ENCODE measurements at regions not wholly inside any gene's neighbourhood (a gene's known extent, or its start where the extent isn't known, plus 50 kb on each side); places are given as distances from the start of the nearest gene placed in this dataset.

- no peak for DNase-seq
Measured at GRCh38 chr9:515665-516064, 301.0 kb downstream of the DOCK8 start.

DNA sequence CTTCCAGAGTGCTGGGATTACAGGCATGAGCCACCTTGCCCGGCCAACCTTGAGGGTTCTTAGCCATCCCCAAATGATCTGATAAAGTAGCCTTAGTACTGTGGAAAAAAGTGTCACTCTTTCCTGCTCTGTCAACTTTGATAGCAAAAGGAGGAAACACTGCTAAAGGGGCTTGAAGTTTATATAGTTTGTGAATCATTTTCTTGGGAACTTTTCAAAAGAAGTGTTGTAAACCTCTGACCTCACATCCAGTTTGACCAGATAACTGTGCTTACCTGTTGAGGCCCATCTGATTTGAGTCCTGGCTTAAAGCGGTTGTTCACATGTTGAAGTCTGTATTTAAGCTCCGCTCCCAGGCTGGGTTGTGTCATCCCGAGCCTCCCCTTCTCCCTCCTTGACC, 303.3 kb downstream of the DOCK8 start:
- no peak for DNase-seq

GRCh38 chr9:518540-518939, 303.9 kb downstream of the DOCK8 start:
- no peak for DNase-seq

GRCh38 chr9:519579-519978, 304.9 kb downstream of the DOCK8 start:
- no peak for DNase-seq

DNA sequence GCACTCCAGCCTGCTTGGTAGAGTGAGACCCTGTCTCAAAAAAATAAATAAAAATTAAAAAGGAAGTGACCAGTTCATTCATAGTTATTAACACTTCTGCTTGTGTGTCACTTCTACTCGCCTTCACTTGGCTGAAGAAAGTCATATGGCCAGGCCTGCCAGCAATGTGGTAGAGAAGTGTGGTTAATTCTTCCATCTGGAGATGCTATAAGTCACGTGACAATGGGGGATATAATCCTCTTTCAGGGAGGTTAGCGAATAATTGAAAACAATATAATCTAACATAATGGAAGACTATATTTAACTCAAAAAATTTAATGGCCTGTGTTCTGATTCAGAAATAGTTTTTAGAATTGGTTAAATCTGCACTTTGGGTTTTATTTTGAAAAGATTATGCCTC, 305.6 kb downstream of the DOCK8 start:
- no peak for DNase-seq

GRCh38 chr9:522190-522589, 307.5 kb downstream of the DOCK8 start:
- DNase-seq = no peak

DNA sequence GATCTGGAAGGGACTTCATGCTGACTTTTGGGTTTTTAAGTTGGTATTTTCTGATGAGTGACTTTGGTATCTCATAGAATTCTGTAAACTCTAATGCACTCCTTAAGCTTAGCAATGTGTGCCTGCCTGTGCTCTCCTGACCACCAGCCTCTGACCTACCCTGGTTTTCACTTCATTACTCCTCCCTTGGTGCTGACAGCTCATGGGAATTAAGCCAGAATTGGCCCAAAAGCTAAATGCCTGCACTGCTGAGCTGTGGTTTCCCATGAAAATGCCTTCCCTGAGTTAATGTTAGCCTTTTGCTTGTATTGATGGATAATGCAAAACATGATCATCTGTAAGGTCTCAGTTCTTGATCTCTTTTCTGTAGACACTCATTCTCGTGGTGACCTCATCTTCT, 308.0 kb downstream of the DOCK8 start:
- no peak for DNase-seq

DNA sequence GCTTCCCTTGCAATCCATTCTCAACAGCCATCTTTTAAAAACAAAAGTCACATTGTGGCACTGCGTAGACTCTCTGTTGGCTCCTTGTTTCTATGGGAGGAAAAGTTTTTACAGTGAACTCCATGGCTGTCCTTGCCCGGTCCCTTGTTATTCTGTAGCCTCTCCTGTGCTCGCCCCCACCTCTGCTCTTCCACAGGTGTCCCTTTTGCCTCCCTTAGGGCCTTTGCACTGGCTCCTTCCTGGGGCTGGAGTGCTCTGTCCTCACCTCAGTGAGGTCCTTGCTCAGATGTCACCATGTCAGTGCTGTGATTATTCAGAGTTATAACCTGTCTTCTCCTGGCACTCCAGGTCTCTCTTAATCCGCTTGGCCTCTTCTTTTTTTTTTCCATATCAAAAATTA, 308.8 kb downstream of the DOCK8 start:
- DNase-seq = no peak

GRCh38 chr9:524008-524407, 309.3 kb downstream of the DOCK8 start:
- DNase-seq = no peak

- DNase-seq = no peak
Measured at GRCh38 chr9:526904-527591, 312.4 kb downstream of the DOCK8 start.

GRCh38 chr9:529731-530130, 311.8 kb upstream of the DMRT1 start:
- DNase-seq = no peak

GRCh38 chr9:530681-531080, 310.8 kb upstream of the DMRT1 start:
- DNase-seq = no peak

DNA sequence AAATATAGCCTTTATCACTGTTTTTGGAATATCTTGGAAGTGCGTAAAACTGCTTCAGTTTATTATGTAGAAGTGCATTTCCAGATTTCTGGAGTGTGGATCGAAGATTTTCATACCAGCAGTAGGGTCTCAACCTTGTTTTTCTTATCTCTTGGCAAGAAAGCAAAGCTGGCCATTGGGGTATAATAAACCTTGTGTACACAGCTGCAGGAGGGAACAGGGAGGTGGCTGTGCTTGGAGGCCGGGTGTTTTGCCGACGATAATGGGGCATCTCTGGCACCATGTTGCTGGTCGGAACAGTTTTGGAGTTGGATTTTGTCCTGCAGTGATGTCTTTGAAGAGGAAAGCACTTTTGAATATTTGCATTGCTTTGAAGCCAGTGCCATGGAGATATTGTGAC, 308.8 kb upstream of the DMRT1 start:
- DNase-seq = no peak

DNA sequence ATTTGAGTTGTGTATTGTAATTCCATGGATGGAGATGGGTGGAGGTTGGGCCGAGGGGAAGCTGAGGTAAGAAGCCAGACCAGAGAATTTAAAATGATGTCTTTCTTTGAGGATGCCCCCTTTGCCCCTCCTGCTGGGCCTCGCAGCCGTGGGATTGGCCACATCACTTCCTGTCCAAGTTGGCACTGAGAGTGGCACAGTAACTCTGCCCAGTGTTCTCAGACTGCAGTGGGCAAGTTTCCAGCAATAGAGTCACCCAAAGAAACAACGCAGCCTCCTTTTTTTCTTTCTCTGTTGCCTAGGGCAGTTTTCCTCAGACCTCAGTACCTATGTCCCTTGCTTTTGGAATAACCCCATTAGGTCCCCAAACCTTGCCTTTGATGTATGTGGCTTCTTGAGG, 306.6 kb upstream of the DMRT1 start:
- DNase-seq = no peak

DNA sequence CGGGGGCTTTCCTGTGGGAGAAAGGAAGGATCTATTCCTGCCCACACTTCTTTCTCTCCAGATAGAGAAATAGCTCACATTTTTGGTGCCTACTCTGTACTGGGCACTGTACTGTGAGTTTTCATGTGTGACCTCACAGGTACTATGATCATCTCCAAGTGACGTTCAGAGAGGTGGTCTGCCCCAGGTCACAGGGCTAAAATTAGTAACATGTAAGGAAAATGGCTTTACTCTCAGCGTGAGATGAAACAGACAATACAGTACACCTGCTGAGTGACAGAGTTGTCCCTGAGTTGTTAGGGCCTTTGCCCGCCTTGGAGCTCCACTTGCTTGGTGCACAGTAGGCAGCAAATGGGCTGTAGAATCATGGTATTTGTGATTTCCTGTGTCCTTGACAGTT, 306.1 kb upstream of the DMRT1 start:
- DNase-seq = no peak

DNA sequence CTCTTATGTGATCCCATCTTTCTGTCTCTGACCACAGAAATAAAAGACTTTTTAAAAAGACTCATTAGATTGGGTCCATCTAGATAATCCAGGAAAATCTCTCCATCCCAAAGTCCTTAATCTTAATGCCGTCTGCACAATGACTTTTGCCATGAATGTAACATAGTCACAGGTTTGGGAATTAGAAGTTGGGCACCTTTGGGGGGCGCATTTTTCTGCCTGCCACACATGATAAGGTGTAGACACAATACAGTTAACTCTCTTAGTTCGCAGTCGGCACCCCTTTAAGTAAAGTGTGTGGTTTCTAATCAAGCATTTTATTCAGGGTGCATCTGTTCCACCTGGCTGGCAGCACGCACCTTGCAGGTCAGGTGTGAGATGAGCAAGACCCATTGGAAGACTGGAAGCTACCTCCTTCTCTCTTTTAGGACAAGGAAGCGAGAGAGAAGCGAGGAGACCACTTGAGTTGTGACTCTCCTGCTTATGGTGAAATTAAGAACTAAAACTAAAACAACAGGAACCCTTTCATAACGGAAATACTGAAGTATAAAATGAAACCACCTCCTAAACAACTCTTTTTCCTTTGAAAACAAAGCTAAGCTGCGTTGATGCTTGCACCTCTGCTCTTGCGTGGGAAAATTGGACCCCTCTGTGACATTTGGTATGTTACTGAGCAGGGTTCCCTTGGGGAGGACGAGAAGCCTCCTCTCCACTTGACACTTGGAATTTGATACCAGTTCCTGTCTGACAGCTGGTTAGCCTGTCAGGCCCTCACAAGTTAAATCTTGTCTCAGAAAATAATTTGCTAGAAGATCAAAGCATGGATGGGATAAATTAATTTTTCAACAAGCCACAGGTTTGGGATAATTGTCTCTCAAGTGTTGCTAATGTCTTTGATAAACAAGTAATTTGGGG, 304.6 kb upstream of the DMRT1 start:
- DNase-seq = no peak

DNA sequence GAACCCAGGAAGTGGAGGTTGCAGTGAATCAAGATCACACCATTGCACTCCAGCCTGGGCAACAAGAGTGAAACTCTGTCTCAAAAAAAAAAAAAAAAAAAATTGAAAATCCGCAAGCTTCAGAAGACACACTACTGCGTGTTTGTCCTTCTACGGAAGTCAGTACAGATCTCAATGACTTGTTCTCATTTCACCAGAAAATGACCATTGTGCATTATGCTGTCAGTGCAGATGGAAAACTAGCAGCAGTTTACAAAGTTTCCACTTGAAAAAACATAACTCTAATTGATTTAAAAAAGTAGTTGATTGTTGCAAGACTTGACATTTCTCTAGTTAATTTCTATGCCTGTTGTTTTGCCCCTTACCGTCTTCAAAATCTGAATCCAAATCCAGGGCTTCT, 298.0 kb upstream of the DMRT1 start:
- DNase-seq = no peak

DNA sequence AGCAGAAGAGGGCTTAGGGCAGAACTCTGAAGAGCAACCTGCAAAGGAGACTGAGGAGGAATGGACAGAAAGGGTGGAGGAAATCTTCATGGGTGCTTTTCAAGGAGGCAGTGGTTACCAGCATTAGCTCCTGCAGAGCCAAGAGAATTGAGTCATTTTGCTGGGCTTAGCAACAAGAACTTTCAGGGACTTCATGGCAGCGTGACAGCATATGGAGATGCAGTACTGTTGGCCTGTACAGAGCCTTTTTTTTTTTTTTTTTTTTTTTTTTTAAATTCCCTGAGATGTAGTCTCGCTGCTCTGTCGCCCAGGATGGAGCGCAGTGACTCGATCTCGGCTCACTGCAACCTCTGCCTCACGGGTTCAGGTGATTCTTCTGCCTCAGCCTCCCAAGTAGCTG, 296.0 kb upstream of the DMRT1 start:
- DNase-seq = no peak

DNA sequence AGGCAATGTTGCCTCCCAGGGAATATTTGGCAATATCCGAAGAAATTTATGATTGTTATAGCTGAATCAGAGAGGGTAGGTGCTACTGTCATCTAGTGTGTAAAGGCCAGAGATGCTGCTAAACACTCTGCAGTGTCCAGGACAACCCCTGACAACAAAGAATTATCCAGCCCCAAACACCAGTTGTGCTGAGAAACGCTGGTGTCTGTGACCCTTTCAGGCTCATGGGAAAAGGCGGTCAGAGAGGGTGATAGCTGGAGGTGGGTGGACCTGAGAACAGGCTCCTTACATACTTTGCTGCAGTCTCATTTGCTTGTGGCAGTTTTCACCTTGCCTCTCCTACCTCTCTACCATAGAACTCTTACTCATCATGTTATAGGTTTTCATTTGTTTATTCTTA, 295.3 kb upstream of the DMRT1 start:
- no peak for DNase-seq

- no peak for DNase-seq
Measured at GRCh38 chr9:546797-547223, 294.7 kb upstream of the DMRT1 start.

- DNase-seq = no peak
Measured at GRCh38 chr9:547314-547713, 294.2 kb upstream of the DMRT1 start.

- no peak for DNase-seq
Measured at GRCh38 chr9:549455-549997, 292.0 kb upstream of the DMRT1 start.

DNA sequence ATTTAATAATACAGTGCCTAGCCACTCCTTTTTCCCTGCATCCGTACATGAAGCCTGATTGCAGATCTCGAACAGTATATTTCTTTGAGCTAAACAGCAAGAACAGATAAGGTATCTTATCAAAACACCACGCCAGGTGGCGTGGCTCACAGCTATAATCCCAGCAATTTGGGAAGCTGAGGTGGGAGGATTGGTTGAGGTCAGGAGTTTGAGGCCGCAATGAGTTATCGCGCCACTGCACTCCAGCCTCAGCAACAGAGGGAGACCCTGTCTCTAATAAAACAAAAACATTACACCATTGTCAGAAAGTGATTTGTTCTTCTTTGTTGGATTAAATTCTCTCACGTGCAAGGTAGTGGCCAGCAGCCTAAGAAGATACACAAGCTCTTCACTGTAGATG, 291.2 kb upstream of the DMRT1 start:
- no peak for DNase-seq
